ENCODE measurements at regions not wholly inside any gene's neighbourhood (a gene's known extent, or its start where the extent isn't known, plus 50 kb on each side); places are given as distances from the start of the nearest gene placed in this dataset.

- TF ChIP-seq EZH2 (IDR thresholded peaks at IDR 0.05; ENCODE audit: borderline replicate concordance, low read length) (no peak), CTCF (IDR thresholded peaks at IDR 0.05; ENCODE audit: low read length) (0 out of 2 replicates have a peak, but pooled peaks have one; percentile 5)
These were observed 110.3 kb downstream of the LSM3 start for GRCh38 chr3:14288833-14289451.
